B cell (primary cell): ENCODE measurements at regions not wholly inside any gene's neighbourhood (a gene's known extent, or its start where the extent isn't known, plus 50 kb on each side); places are given as distances from the start of the nearest gene placed in this dataset.

Experiments
- CTCF ChIP-seq: fragments of 200-600 bp; IDR thresholded peaks from one replicate; pipeline ENCODE4 v1.8.0; 2022; ENCODE audit warnings: antibody characterized with exemption, mild to moderate bottlenecking
- EZH2 ChIP-seq: IDR thresholded peaks from 2 replicates; pipeline ENCODE4 v1.6.1; 2012; ENCODE audit warnings: borderline replicate concordance, low read depth, mild to moderate bottlenecking, moderate library complexity, low read length; ENCODE audit not compliant: insufficient read depth, poor library complexity, severe bottlenecking

GRCh38 chr16:9541723-9542122 is 450.3 kb downstream of the HAPSTR1 start:
- TF ChIP-seq CTCF = no peak
- no peak for TF ChIP-seq EZH2
